ENCODE measurements at regions not wholly inside any gene's neighbourhood (a gene's known extent, or its start where the extent isn't known, plus 50 kb on each side); places are given as distances from the start of the nearest gene placed in this dataset.

DNA sequence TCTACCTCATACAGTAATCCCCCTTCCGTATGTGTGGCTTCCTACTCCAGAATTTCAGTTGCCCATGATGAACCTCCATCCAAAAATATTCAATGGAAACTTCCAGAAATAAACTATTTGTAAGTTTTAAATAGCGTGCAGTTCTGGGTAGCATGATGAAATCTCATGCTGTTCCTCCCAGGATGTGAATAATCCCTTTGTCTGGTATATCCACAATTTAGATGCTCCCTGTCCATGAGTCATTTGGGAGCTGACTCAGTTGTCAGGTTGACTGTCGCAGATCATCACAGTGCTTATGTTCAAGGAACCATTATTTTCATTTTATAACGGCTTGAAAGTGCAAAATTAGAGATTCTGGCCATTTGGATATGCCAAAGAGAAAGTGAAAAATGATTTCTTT, 290.1 kb upstream of the CDH9 start:
- TF ChIP-seq, protein P1, sequence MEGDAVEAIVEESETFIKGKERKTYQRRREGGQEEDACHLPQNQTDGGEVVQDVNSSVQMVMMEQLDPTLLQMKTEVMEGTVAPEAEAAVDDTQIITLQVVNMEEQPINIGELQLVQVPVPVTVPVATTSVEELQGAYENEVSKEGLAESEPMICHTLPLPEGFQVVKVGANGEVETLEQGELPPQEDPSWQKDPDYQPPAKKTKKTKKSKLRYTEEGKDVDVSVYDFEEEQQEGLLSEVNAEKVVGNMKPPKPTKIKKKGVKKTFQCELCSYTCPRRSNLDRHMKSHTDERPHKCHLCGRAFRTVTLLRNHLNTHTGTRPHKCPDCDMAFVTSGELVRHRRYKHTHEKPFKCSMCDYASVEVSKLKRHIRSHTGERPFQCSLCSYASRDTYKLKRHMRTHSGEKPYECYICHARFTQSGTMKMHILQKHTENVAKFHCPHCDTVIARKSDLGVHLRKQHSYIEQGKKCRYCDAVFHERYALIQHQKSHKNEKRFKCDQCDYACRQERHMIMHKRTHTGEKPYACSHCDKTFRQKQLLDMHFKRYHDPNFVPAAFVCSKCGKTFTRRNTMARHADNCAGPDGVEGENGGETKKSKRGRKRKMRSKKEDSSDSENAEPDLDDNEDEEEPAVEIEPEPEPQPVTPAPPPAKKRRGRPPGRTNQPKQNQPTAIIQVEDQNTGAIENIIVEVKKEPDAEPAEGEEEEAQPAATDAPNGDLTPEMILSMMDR (IDR thresholded peaks at IDR 0.05; ENCODE audit: extremely low read depth, insufficient read depth, missing control alignments) = no peak
- no peak for DNase-seq (ENCODE audit: low spot score)
- in situ Hi-C loops (cut with MboI; ENCODE audit: low pct_unique_long_range_greater_than_20kb, low sequenced_read_pairs, unreplicated experiment) = no loop called here

DNA sequence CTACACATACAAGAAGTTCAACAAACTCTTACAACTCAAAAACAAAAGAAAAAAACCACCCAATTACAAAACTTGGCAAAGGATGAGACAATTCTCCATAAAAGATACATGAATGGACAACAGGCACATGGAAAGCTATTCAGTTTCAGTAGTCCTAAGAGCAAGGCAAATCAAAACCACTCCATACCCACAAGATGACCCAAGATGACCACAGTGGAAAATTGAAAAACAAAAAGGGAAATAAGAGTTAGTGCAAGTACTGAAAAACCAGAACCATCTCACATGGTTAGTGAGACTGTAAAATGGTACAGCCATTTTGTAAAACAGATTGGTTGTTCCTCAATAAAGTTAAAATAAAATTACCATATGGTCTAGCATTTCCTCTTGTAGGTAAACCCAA, 287.1 kb upstream of the CDH9 start:
- TF ChIP-seq, protein P1 (IDR thresholded peaks at IDR 0.05; ENCODE audit: extremely low read depth, insufficient read depth, missing control alignments) = no peak
- in situ Hi-C loops (cut with MboI; ENCODE audit: low pct_unique_long_range_greater_than_20kb, low sequenced_read_pairs, unreplicated experiment) = no loop called here
- DNase-seq (ENCODE audit: low spot score) = no peak

DNA sequence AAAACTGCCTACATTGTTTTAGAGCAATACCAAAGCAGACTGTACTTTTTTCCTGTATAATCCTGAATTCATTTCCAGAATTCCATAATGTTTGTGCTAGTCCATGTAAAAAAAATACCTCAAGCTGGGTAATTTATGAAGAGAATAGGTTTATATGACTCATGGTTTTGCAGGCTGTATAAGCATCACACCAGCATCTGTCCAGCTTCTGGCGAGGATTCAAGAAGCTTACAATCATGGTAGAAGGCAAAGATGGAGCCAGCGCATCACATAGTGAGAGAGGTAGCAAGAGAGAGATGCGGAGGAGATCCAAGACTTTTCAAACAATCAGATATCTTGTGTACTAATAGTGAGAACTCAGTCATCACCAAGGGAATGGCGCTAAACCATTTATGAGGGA, 280.3 kb upstream of the CDH9 start:
- in situ Hi-C loops (cut with MboI; ENCODE audit: low pct_unique_long_range_greater_than_20kb, low sequenced_read_pairs, unreplicated experiment) = no loop called here
- no peak for DNase-seq (ENCODE audit: low spot score)
- TF ChIP-seq, protein P1 (IDR thresholded peaks at IDR 0.05; ENCODE audit: extremely low read depth, insufficient read depth, missing control alignments) = no peak

DNA sequence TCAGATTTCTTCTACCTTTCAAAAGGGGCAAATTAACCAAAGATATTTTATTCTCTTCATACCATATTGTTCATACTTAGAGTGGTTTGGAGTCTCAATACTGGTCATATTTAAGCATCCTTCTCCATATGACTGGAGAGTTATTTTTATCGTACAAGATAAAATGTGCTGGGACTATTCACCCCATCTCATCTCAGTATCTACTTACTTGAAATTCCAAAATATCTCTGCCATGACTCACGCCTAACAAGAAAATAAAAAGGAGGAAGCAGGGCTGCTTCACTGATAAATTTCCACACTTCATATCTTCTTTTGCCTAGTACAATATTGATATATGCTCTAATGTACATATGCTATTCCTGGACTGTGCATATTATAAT, 277.9 kb upstream of the CDH9 start:
- in situ Hi-C loops (cut with MboI; ENCODE audit: low pct_unique_long_range_greater_than_20kb, low sequenced_read_pairs, unreplicated experiment) = no loop called here
- TF ChIP-seq, protein P1 (IDR thresholded peaks at IDR 0.05; ENCODE audit: extremely low read depth, insufficient read depth, missing control alignments) = no peak
- no peak for DNase-seq (ENCODE audit: low spot score)

DNA sequence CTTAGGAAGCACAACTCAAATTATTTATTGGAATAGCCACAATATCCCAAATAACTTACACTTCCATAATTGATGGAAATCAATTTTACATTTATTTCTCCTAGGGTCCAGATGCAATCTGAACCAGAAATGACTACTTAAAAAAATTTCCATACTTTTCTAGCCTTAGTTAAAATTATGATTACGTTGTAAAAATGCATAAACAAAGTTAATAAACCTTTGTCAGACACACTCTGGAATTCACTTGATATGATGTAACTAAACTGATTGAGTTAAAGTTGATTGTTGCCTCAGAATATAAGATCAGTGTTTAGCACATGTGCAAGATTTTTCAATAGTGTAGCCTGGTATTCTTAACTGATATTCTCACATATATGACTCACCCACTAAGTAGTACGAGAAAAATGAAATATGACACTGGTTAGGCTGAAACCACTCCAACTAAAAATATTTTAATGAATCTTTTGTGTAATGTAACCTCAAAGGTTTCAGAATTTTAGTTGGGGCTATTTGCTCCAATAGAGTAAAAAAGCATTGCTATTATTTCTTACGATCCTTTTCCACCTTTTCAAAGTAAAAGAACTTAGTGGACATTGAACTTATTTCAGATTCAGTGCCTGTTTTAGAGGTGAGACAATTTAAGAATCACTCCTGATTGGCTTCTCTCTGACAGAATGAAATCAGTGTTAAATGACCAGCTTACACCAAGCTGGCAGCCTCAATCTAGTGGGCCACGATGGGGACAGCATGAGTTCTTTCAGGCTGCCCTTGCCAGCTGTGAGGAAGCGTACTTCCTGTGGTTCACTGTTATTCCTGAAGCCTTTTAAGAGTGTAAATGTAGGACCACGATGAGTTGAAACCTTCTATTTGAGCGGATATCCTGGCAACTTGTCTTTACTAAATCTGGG, 277.2 kb upstream of the CDH9 start:
- DNase-seq (ENCODE audit: low spot score) = no peak
- TF ChIP-seq, protein P1 (IDR thresholded peaks at IDR 0.05; ENCODE audit: extremely low read depth, insufficient read depth, missing control alignments) = no peak
- in situ Hi-C loops (cut with MboI; ENCODE audit: low pct_unique_long_range_greater_than_20kb, low sequenced_read_pairs, unreplicated experiment) = no loop called here

DNA sequence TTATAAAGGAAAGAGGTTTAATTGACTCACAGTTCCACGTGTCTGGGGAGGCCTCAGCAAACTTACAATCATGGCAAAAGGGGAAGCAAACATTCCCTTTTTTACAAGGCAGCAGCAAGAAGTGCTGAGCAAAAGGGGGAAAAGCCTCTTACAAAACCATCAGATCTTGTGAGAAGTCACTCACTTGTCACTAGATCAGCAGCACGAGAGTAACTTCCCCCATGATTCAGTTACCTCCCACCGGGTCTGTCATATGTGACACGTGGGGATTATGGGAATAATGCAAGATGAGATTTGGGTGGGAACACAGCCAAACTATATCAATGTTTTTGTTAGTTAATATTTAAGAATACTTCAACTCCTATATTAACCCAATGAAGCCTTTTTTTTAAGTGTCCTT, 275.2 kb upstream of the CDH9 start:
- TF ChIP-seq, protein P1 (IDR thresholded peaks at IDR 0.05; ENCODE audit: extremely low read depth, insufficient read depth, missing control alignments) = no peak
- in situ Hi-C loops (cut with MboI; ENCODE audit: low pct_unique_long_range_greater_than_20kb, low sequenced_read_pairs, unreplicated experiment) = no loop called here
- no peak for DNase-seq (ENCODE audit: low spot score)
